Muscle of back (tissue), 3 donors: ENCODE measurements at regions not wholly inside any gene's neighbourhood (a gene's known extent, or its start where the extent isn't known, plus 50 kb on each side); places are given as distances from the start of the nearest gene placed in this dataset.
A peak's percentile ranks its signal among the peaks of the same experiment; 100 is the strongest.
"Not testable (repeated sequence)": the region's sequence is repeated elsewhere in the genome, so short reads cannot be mapped to it uniquely, and the experiment has no call there.

Experiments
- DNase-seq, 3 donors: peaks; one replicate each; pipeline versions ENCODE4 v3.0.0 to v3.0.0-alpha.2; 2013

GRCh38 chr6:126204126-126204525 lies 135.8 kb upstream of the CENPW start:
- no peak for DNase-seq

GRCh38 chr6:126204598-126204997 lies 135.3 kb upstream of the CENPW start:
- DNase-seq: no peak

DNA sequence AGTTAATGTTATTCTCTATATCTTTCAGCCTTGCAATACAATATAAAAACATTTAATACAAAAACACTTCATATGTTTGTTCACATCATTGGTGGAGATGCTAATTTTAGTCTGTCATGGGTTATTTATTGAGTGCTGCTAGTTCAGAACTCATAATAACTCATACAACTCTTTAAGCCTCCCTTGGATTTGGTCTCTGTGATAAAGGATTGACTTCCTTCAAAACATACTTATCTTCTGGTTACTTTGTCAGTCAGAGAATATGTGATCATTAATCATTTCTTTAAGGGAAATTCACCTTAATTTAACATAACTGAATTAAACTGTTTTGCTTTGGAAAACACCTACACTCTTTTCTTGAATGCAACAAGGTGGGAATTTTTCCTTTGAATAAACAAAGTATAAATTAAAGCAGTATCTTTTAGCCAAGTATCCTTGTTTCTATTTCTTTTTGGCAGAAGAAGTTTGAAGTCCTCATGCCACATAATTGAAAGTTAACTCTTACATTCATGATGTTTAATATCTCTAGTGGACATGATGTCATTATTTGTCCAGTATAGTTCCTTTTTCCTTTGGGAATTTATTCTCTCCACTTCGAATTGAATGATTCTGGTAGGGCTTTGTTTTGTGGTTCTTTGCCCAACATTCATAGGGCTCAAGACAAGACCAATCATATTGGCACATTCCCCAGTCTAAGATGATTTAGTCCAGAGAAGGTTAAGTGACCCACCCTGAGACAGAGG lies 133.2 kb upstream of the CENPW start:
- no peak for DNase-seq

DNA sequence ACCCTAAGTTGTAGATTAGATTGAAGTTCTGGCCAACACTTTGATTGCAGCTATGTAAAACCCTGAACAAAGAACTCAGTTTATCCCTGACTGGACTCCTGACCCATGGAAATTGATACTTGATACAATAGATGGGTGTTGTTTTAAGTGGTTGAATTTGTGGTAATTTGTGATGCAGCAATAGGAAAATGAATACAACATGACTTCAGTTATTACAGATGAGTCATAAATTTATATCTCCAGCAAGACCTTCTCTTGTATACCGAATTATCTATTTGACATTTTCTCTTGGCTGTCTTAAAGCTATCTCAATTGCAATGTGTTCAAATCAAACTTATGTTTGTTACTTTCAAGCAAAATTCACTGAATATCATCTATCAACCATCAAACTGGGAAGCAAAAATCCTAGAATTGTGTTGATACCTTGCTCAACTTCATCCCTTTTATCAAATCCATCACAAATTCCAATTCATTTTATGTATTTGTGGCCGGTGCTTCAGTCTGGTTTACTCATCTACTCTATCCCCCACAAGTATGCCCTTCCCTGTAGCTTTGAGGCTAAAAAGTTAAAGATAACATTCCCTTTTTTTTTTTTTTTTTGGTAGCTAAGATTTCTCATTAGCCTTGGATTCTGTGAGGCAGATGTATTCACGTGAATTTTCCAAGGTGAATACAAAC lies 129.4 kb upstream of the CENPW start:
- no peak for DNase-seq

DNA sequence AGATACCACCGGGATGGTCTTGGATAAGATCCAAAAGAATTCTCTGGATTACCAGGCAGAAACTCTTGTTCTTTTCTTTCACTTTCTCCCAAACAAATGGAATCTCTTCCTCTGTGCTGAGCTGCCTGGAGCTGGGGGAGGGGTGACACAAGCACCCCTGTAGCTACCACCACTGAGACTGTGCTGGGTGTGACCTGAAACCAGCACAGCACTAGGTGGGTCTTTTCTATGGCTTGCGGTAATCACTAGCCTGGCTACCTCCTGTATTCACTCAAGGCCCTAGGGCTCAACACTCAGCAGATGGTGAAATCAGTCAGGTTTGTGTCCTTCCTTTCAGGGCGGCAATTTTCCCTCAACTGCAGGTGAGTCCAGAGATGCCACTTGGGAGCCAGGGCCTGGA lies 122.4 kb upstream of the CENPW start:
- no peak for DNase-seq

- DNase-seq: not testable (repeated sequence)
Observed at GRCh38 chr6:126220901-126221300, 119.0 kb upstream of the CENPW start.

DNA sequence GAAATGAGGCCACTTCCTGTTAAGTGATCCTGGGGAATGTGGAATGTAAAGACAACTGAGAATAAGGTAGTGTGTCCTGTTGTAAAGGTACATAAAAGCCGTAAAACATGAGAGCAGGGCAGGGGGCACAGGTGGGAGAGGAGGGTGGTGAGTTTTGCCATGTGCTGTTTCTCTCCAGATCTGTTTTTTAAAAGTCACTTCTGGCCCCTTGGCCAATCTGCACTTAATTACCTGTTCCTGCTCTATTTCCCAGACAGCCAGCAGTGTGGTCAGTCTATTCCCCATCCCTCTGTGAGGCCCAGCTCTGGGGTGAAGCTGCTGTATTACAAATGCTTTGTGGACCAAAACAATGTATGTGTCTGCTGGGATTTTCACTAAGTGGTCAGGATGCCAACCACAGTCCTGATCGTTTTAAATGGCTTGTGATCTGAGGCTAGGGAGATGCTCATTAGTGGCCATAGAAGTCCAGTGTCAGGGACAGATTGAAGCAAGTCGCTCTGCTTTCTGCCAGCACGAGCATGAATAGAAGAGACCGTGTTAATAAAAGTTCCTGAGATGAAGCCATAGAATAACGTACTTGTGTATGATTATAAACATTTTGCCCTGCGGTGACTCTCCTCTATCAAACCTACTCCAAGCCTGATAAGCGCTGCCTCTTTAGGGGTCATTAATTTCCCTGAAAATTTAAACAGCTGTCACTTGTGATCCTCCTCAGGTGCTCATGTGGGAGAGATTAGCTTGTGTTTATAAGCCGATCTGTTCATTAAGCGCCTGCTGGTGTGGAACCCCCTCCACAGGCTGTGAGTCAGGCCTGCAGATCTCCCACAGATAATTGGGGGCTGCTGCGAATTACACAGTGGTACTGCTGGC lies 111.8 kb upstream of the CENPW start:
- DNase-seq: peak in 1 of 3 donors; percentile 25

GRCh38 chr6:126232671-126233070 lies 107.2 kb upstream of the CENPW start:
- DNase-seq: peak in 1 of 3 donors; percentile 22

DNA sequence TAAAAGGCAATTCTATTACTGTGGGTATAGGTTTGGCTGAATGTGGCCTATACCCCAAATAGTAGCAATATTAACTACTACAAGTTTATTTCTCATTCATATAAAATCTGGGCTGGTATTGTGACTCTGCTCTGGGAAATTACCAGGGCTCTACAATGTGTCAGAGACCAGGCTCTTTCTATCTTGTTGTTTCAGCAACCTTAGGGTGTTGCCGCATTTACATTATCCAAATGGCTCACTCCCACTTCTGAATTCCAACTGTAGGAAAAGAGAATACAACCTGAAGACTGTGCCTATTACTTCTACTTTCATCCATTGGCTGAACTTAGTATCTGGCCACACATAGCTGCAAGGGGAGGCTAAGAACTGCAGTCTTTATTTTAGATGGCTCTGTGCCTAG lies 106.7 kb upstream of the CENPW start:
- no peak for DNase-seq

DNA sequence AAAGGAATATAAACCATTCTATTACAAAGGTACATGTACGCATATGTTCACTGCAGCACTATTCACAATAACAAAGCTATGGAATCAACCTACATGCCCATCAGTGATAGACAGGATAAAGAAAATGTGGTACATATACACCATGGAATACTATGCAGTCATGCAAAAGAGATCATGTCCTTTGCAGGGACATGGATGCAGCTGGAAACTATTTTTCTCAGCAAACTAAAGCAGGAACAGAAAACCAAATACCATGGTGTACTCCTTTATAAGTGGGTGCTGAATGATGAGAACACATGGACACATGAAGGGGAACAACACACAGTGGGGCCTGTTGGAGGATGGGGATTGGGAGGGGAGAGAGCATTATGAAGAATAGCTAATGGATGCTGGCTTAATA lies 104.6 kb upstream of the CENPW start:
- no peak for DNase-seq

DNA sequence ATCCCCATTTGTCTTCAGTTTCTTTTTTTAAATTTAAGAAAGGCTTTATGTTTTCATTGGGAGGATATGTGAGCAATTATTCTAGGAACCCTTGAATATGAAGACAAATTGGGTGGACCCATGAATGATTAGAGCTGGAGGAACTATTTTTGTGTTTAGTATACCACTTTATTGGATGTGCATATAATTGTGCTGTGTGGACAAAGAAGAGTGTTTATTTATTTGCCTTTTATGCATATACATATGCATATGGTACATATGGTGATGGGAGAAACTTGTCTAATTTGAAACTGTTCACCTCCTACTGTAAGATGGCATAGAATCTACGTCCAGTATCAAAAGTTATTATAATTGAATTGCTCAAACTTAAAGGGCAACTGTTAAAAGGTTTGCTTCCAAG lies 94.8 kb upstream of the CENPW start:
- DNase-seq: no peak

DNA sequence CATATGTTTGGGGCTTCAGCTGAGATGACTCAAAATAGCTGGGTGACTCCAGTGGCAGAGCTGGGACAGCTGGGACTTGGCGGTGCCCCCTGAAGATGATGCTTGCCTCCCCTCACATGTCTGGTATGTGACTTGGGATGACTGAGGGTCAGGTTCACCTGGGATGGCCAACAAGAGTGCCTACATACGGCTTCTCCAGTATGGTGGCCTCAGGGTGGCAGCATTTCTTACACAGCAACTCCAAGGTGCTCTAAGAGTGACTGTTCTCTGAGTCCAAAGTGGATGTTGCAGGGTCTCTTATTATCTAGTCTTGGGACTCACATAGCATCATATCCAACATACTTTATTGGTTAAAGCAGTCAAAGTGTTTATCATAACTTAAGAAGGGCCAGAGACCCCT lies 87.8 kb upstream of the CENPW start:
- DNase-seq: no peak

DNA sequence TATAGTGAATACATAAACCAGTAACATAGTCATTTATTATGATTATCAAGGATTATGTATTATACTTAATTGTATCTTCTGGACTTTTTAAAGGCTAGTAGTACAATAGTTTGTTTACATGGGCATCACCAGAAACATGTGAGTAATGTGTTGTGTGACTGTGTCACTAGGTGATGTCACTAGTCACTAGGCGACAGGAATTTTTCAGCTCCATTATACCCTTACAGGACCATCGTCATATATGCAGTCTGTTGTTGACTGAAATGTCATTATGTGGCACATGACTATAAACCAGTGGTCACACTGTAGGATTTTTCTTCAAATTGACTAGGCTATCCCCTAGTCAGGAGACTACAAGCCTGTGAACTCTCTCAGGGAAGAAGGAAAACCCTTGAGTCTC lies 86.5 kb upstream of the CENPW start:
- DNase-seq: no peak

GRCh38 chr6:126258150-126258549 lies 81.8 kb upstream of the CENPW start:
- DNase-seq: no peak

- DNase-seq: no peak
Observed at GRCh38 chr6:126261792-126262421, 78.0 kb upstream of the CENPW start.

GRCh38 chr6:126264265-126264664 lies 75.7 kb upstream of the CENPW start:
- no peak for DNase-seq

DNA sequence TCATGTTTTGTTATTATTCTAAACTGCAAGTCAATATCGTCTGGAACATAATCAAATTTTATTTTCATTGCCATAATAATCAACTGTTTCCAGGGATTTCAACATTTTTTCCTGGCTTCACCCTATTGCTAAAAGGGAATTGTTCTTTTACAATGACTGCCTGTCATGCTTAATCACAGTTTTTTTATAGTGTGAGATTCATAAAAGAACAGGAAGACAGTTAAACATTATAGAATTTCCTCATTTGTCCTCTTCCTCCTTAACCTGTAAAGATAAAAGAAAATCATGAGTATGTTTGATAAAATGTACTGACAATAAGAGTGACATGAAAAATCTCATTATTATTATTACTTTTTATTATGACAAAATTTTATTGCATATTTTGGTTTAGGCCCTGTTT lies 73.3 kb upstream of the CENPW start:
- no peak for DNase-seq

DNA sequence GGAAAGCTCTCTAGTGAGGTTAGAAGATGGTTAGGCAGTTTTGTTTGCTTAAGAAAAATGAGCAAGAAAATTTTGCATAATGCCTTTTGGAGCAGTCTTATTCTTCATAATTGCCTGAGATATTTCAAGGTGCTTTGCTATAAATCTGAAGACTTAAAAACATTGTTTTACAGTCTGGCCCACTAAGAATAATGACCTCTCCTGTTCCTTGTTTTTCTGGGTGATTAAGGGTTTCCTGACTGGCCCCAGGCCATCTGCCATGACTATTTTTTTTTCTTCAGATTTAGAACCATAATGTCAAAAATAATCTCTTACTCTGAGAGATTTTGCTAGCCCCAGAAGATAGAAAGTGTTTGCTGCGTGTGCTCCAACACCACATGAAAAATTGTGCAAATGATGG lies 72.3 kb upstream of the CENPW start:
- no peak for DNase-seq

DNA sequence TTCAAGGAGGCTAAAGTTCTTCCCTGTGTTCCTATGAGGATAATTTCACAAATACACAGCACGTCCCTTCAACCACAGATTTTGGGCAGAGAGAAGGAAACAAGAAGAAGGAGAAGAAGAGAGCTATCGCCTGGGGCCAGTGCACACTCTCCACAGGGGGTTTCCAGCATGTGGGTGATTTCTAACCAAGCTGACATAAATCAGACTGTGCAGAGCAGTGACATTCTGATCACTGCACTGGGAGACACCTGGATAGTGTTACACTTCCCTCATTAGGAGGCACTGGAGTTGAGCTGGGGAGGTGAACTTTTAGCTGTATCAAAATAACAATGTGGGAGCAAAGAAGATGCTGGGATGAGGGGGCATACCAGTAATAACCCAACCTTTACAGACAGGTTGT lies 71.8 kb upstream of the CENPW start:
- no peak for DNase-seq

DNA sequence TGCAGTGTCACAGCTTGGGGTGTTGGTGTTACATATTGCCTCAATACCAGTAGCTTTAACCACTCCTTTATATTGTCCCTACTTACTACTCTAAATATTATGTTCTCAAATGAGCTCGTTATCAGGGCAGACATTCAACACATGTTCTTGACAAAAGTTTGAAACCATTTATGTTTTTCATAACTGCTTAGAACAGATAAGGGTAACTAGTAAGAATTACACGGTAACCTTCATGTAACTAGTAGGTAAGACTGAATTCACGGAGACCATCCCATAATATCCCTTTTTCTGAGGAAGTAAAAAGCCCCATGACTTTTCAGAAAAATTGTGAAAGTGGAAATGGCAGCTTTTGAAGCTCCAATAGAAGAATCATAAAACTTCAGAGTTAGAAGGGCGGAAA lies 59.6 kb upstream of the CENPW start:
- no peak for DNase-seq

DNA sequence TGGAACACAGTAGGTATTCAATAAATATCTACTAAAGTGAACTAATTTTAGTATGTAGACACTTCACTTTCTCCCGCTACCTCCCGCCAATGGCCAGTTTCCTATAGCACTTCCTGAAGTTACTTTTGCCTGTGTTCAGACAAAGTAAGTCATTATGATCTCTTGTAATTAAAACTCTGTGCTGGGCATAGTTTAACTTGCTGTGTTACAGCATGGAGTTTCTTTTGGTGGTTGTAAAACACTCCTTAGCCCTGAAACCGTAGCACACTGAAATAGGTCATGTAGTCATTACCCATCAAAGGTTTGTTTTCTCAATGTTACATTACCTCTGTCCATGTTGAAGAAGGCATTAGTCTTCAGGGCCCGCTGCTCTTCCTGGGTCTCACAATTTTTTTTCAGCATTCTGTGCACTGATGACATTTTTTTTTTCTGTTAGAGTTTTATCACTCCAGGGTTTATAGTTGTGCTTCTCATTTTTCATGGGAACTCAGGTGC lies 54.0 kb upstream of the CENPW start:
- DNase-seq: no peak
